ENCODE measurements at regions not wholly inside any gene's neighbourhood (a gene's known extent, or its start where the extent isn't known, plus 50 kb on each side); places are given as distances from the start of the nearest gene placed in this dataset.

- TF ChIP-seq CTCF (IDR thresholded peaks at IDR 0.05; ENCODE audit: low read depth, low read length) = no peak
- no peak overlapping the region for H3K4me3 ChIP-seq (ENCODE audit: low read depth, low read length)
- in situ Hi-C loops (cut with HindIII; ENCODE audit: low sequenced_read_pairs) = no loop called here
- no peak for DNase-seq (ENCODE audit: low read depth, low spot score)
These were observed 477.0 kb downstream of the EPHA3 start for GRCh38 chr3:89584398-89584797.

- no peak overlapping the region for H3K4me3 ChIP-seq (ENCODE audit: low read depth, low read length)
- TF ChIP-seq CTCF (IDR thresholded peaks at IDR 0.05; ENCODE audit: low read depth, low read length) = no peak
- in situ Hi-C loops (cut with HindIII; ENCODE audit: low sequenced_read_pairs) = no loop called here
- DNase-seq (ENCODE audit: low read depth, low spot score) = no peak
These were observed 478.8 kb downstream of the EPHA3 start for GRCh38 chr3:89586256-89586655.

GRCh38 chr3:89586676-89587075 is 479.3 kb downstream of the EPHA3 start:
- DNase-seq (ENCODE audit: low read depth, low spot score) = no peak
- H3K4me3 ChIP-seq (ENCODE audit: low read depth, low read length) = no peak overlapping the region
- in situ Hi-C loops (cut with HindIII; ENCODE audit: low sequenced_read_pairs) = no loop called here
- TF ChIP-seq CTCF (IDR thresholded peaks at IDR 0.05; ENCODE audit: low read depth, low read length) = no peak

GRCh38 chr3:89606151-89606550 is 498.7 kb downstream of the EPHA3 start:
- DNase-seq (ENCODE audit: low read depth, low spot score) = no peak
- no peak for TF ChIP-seq CTCF (IDR thresholded peaks at IDR 0.05; ENCODE audit: low read depth, low read length)
- in situ Hi-C loops (cut with HindIII; ENCODE audit: low sequenced_read_pairs) = no loop called here
- no peak overlapping the region for H3K4me3 ChIP-seq (ENCODE audit: low read depth, low read length)

- DNase-seq (ENCODE audit: low read depth, low spot score) = no peak
- H3K4me3 ChIP-seq (ENCODE audit: low read depth, low read length) = no peak overlapping the region
- no peak for TF ChIP-seq CTCF (IDR thresholded peaks at IDR 0.05; ENCODE audit: low read depth, low read length)
- in situ Hi-C loops (cut with HindIII; ENCODE audit: low sequenced_read_pairs) = no loop called here
These were observed 504.6 kb downstream of the EPHA3 start for GRCh38 chr3:89612027-89612426.

- in situ Hi-C loops (cut with HindIII; ENCODE audit: low sequenced_read_pairs) = no loop called here
- no peak for DNase-seq (ENCODE audit: low read depth, low spot score)
- no peak for TF ChIP-seq CTCF (IDR thresholded peaks at IDR 0.05; ENCODE audit: low read depth, low read length)
- H3K4me3 ChIP-seq (ENCODE audit: low read depth, low read length) = no peak overlapping the region
These were observed 505.8 kb downstream of the EPHA3 start for GRCh38 chr3:89613241-89613640.

GRCh38 chr3:89617706-89618105 is 510.3 kb downstream of the EPHA3 start:
- in situ Hi-C loops (cut with HindIII; ENCODE audit: low sequenced_read_pairs) = no loop called here
- DNase-seq (ENCODE audit: low read depth, low spot score) = no peak
- no peak overlapping the region for H3K4me3 ChIP-seq (ENCODE audit: low read depth, low read length)
- TF ChIP-seq CTCF (IDR thresholded peaks at IDR 0.05; ENCODE audit: low read depth, low read length) = no peak

All from astrocyte of the spinal cord (primary cell).